Activated T-cell treated with anti-CD3 and anti-CD28 coated beads, Interleukin-2, amount 50 U/mL, for 4 hours (primary cell): ENCODE measurements at regions not wholly inside any gene's neighbourhood (a gene's known extent, or its start where the extent isn't known, plus 50 kb on each side); places are given as distances from the start of the nearest gene placed in this dataset.

ENCODE experiments used
- ATAC-seq, 2 donors: fragments of 200-7000 bp; cut with Tn5 transposase; one replicate each; pipeline ENCODE4 v1.10.0; 2021
- DNase-seq: peaks from one replicate; pipeline ENCODE4 v3.0.0-alpha.2; 2020
- H3K27me3 Mint-ChIP-seq: one replicate; pipeline ENCODE4 v1.8.0; 2021; ENCODE audit warnings: low read depth, mixed read lengths
- H3K36me3 Mint-ChIP-seq: one replicate; pipeline ENCODE4 v1.8.0; 2022; ENCODE audit warnings: mixed read lengths; ENCODE audit not compliant: insufficient read depth
- H3K4me1 Mint-ChIP-seq: one replicate; pipeline ENCODE4 v1.8.0; 2021; ENCODE audit warnings: low read depth, mixed read lengths
- H3K4me3 Mint-ChIP-seq: one replicate; pipeline ENCODE4 v1.8.0; 2021; ENCODE audit warnings: mild to moderate bottlenecking, moderate library complexity, mixed read lengths
- H3K9me3 Mint-ChIP-seq: one replicate; pipeline ENCODE4 v1.8.0; 2021; ENCODE audit warnings: mixed read lengths

GRCh38 chr17:34527908-34528470 lies 51.4 kb upstream of the TMEM132E start:
- H3K36me3 Mint-ChIP-seq = no peaks in the 10 kb centered on the region
- no peaks in the 10 kb centered on the region for H3K9me3 Mint-ChIP-seq
- peaks cover 41% of the 10 kb centered on the region for H3K27me3 Mint-ChIP-seq
- H3K4me1 Mint-ChIP-seq = no peaks in the 10 kb centered on the region
- ATAC-seq (no peak), DNase-seq (no peak)
- no peak overlapping the region for H3K4me3 Mint-ChIP-seq

DNA sequence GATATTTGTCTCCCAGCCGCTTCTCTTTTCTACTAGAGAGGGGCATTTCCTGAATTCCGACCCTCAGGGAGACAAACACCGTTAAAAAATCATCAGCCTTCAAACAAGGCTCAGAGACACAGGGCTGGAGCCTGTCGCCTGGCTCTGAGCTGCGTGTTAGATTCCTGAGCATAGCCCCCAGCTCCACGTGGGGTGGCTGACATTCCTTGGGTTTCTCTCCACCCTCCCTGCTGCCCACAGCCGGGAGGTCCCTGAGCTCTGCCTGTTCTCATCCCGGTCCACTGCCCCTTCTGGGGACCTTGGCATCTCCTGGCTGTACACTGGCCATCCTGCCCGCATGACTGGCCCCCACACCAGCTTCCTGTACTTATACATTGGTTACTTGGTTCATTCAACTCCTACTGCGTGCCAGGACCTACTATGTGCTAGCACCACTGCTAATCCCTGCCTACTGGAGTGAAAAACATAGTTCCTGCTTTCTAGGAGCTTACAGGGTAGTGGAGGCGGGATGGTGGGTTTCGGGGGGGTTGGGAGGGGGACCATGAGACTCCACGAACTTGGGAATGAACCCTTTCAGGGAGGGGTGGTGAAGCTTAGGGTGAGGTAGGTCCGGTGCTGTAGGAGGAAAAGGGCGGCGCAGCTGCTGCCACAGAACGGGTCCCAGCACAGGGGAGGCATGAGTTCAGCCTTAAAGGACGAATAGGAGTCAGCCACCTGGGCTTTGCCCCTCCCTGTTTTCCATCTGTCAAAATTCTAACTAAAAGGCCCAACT lies 52.1 kb upstream of the TMEM132E start:
- H3K27me3 Mint-ChIP-seq = peaks cover 39% of the 10 kb centered on the region
- H3K9me3 Mint-ChIP-seq = no peaks in the 10 kb centered on the region
- H3K36me3 Mint-ChIP-seq = no peaks in the 10 kb centered on the region
- no peak for ATAC-seq
- no peak overlapping the region for H3K4me3 Mint-ChIP-seq
- no peak for DNase-seq
- no peaks in the 10 kb centered on the region for H3K4me1 Mint-ChIP-seq

- Mint-ChIP-seq H3K4me1 (no peaks in the 10 kb centered on the region), H3K27me3 (peaks cover 31% of the 10 kb centered on the region), H3K9me3 (no peaks in the 10 kb centered on the region), H3K36me3 (no peaks in the 10 kb centered on the region), H3K4me3 (no peak overlapping the region)
- DNase-seq (no peak), ATAC-seq (no peak)
Observed at GRCh38 chr17:34525651-34526050, 53.7 kb upstream of the TMEM132E start.

- Mint-ChIP-seq H3K9me3 (no peaks in the 10 kb centered on the region), H3K27me3 (peaks cover 7% of the 10 kb centered on the region), H3K36me3 (no peaks in the 10 kb centered on the region), H3K4me3 (no peak overlapping the region), H3K4me1 (no peaks in the 10 kb centered on the region)
- no peak for DNase-seq
- no peak for ATAC-seq
Observed at GRCh38 chr17:34521955-34522354, 57.4 kb upstream of the TMEM132E start.

DNA sequence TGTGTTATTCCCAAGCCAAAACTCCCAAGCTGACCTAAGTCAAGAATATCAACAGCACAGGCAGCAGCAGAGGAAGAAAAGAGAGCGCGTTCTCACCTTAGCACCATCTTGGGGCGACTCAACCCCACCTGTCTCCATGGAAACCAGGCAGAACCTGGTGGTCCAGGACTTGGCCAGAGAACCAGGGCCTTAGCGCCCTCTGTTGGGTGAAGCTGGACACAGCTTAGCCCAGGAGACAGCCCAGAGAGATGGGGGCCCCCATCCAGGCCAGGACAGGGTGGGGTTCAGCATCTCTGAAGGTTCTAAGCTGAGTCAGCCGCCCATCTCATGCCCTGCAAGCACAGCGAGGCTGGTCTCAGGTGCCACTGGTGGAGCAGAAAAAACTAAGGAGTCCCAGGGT lies 60.1 kb upstream of the TMEM132E start:
- H3K4me1 Mint-ChIP-seq = no peaks in the 10 kb centered on the region
- H3K4me3 Mint-ChIP-seq = no peak overlapping the region
- no peaks in the 10 kb centered on the region for H3K36me3 Mint-ChIP-seq
- no peak for DNase-seq
- ATAC-seq = peak in 1 of 2 donors; percentile 57
- peaks cover 12% of the 10 kb centered on the region for H3K27me3 Mint-ChIP-seq
- no peaks in the 10 kb centered on the region for H3K9me3 Mint-ChIP-seq

DNA sequence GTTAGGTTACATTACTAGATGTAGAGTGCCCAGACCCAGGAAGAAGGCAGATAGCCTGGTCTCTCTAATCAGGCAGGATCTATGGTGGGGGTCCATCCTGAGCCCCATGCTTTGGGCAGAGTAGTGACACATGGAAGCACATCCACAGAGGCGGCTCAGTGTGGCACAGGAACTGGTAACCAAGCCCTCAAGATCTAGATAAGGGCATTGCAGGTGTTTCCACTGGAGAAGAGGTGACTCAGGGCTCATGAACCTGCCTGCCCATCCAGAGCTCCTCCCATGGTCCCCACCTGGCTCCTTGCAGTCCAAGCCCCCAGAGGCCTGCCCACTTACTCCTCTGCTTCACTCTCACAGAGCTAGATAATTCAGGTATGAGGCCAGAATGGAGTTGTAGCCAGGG lies 62.0 kb upstream of the TMEM132E start:
- DNase-seq = no peak
- peaks cover 16% of the 10 kb centered on the region for H3K27me3 Mint-ChIP-seq
- no peaks in the 10 kb centered on the region for H3K9me3 Mint-ChIP-seq
- H3K4me1 Mint-ChIP-seq = no peaks in the 10 kb centered on the region
- no peaks in the 10 kb centered on the region for H3K36me3 Mint-ChIP-seq
- H3K4me3 Mint-ChIP-seq = no peak overlapping the region
- no peak for ATAC-seq

DNA sequence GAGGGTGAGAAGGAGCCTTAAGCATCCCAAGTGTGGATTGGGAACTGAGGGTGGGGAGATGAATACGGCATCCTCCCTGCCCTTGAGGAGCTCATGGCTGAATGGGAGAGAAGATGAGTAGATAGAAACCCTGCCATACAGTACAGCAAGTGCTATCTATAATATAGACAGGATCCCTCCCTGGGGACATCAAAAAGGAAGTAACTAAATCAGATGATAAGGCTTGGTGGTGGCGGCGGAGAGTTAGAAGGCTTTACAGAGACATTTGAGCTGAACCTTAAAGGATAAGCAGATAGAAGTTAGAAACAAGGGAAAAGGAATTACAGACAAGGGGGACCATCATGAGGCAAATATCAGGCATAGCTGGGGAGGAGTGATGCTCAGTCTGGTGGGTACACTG lies 67.5 kb upstream of the TMEM132E start:
- Mint-ChIP-seq H3K4me1 (no peaks in the 10 kb centered on the region), H3K4me3 (no peak overlapping the region), H3K36me3 (no peaks in the 10 kb centered on the region), H3K27me3 (peaks cover 44% of the 10 kb centered on the region), H3K9me3 (no peaks in the 10 kb centered on the region)
- DNase-seq = no peak
- ATAC-seq = no peak

DNA sequence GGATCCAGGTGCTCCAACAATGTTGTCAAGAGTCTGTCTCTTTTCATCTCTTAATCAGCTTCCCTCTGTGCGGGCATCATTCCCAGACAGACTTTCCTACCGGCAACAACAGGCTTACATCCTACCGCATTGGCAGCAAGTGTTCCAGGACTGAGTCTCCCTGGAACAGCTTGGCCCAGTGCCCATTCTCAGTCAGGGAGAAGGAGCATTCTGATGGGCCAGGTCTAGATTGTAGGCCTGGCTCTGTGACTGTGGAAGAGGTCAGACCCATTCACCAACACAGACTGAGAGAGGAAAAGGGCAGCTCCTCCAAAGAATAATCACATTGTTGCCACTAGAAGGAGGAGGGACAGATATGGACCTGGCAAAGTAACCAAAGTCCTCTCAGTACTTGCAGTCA lies 68.1 kb upstream of the TMEM132E start:
- Mint-ChIP-seq H3K36me3 (no peaks in the 10 kb centered on the region), H3K9me3 (no peaks in the 10 kb centered on the region), H3K27me3 (peaks cover 48% of the 10 kb centered on the region), H3K4me3 (no peak overlapping the region), H3K4me1 (no peaks in the 10 kb centered on the region)
- no peak for ATAC-seq
- DNase-seq = no peak

DNA sequence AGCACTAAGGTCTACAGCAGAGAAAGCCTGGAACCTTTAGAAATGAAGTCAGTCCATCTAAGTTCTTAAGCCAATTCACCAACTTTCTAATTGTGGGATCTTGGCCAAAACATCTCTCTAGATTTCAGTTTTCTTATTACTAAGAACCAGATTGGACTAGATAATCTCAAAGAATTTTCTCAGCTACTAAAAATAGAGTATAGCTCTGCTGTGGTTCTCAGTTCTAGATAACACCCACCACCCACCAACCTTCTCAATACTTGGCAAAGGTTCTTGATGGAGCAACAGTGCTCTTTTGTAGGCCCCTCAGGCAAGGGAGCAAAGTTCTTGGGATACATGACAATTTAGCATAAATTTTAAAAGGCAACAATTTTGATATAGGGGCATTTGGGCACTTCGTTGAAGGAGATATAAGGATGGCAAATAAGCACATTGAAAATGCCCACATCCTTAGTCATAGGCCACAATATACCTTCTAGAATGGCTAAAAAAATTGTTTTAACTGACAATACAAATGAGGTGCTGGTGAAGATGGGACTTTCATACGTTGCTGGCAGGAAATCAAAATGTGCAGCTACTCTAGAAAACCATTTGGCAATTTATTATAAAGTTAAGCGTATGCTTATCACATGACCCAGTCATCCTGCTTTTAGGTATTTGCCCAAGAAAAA lies 74.4 kb upstream of the TMEM132E start:
- DNase-seq (no peak), ATAC-seq (no peak)
- Mint-ChIP-seq H3K27me3 (peaks cover 52% of the 10 kb centered on the region), H3K4me3 (no peak overlapping the region), H3K4me1 (no peaks in the 10 kb centered on the region), H3K36me3 (no peaks in the 10 kb centered on the region), H3K9me3 (no peaks in the 10 kb centered on the region)

- H3K4me1 Mint-ChIP-seq = no peaks in the 10 kb centered on the region
- no peak overlapping the region for H3K4me3 Mint-ChIP-seq
- H3K36me3 Mint-ChIP-seq = no peaks in the 10 kb centered on the region
- peaks cover 47% of the 10 kb centered on the region for H3K27me3 Mint-ChIP-seq
- ATAC-seq (no peak), DNase-seq (no peak)
- no peaks in the 10 kb centered on the region for H3K9me3 Mint-ChIP-seq
Observed at GRCh38 chr17:34503528-34504195, 75.7 kb upstream of the TMEM132E start.

DNA sequence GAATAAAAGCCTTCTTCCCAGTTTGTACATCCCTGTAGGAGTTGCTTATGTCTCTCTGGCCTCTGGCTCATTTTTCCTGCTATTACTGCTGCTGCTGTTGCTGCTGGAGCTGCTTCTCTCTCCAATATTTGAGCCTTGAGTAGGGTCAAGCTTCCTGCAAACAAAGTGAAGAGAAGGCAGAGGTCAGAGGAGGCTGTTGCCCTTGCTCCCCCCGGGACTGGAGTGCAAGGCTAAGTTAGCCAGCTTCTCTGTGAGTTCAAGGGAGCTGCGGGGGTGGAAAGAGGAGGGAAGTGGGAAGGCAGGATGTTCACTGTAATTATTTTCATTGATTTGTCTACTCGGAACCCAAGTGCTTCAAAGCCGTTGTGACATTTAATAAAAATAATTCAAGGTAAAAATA lies 77.0 kb upstream of the TMEM132E start:
- Mint-ChIP-seq H3K9me3 (no peaks in the 10 kb centered on the region), H3K36me3 (no peaks in the 10 kb centered on the region)
- ATAC-seq = no peak

DNA sequence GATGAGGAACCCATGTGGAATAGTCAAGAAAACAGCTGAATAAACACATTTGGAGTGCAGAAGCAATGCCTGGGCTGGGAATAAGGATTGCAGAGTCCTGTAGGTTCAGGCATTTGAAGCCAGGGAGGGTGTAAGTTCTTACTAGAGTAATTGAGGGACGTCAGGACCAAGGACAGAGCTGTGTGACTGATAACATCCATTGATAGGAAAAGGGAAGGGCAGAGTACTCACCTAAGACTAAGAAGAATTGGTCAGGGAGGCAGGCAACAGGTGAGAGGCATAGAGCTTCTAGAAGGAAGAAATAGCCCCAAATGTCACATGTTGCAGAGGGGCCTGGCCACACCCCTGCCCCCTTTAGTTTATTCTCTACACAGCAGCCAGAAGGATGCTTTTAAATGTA lies 79.8 kb upstream of the TMEM132E start:
- Mint-ChIP-seq H3K27me3 (peaks cover 18% of the 10 kb centered on the region), H3K9me3 (no peaks in the 10 kb centered on the region), H3K36me3 (no peaks in the 10 kb centered on the region), H3K4me1 (no peaks in the 10 kb centered on the region), H3K4me3 (no peak overlapping the region)
- DNase-seq (no peak), ATAC-seq (no peak)

More for the DNA sequence above, 77.0 kb upstream of the TMEM132E start:
- H3K4me3 Mint-ChIP-seq = no peak overlapping the region
- H3K4me1 Mint-ChIP-seq = no peaks in the 10 kb centered on the region
- DNase-seq = no peak
- peaks cover 36% of the 10 kb centered on the region for H3K27me3 Mint-ChIP-seq

DNA sequence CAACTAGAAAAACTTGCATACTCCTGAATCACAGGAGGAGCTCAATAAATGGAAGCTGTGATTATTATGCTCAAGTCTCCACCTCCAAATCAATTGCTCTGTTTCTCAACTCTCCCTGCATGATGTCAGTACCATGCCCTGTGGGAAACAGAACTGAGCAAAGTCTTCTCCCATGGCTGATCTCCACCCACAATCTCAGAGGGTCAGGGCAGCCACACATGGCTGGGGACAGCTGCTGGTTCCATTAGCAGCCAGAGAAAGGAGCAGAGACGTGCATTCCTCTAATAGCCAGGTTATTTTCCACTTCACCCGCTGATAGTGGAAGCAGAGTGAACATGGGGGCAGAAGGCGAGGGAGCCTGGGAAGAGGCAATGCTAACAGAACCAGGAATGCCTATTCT lies 85.5 kb upstream of the TMEM132E start:
- H3K4me1 Mint-ChIP-seq = no peaks in the 10 kb centered on the region
- H3K4me3 Mint-ChIP-seq = no peak overlapping the region
- no peak for ATAC-seq
- peaks cover 18% of the 10 kb centered on the region for H3K27me3 Mint-ChIP-seq
- H3K36me3 Mint-ChIP-seq = no peaks in the 10 kb centered on the region
- H3K9me3 Mint-ChIP-seq = no peaks in the 10 kb centered on the region
- DNase-seq = no peak

DNA sequence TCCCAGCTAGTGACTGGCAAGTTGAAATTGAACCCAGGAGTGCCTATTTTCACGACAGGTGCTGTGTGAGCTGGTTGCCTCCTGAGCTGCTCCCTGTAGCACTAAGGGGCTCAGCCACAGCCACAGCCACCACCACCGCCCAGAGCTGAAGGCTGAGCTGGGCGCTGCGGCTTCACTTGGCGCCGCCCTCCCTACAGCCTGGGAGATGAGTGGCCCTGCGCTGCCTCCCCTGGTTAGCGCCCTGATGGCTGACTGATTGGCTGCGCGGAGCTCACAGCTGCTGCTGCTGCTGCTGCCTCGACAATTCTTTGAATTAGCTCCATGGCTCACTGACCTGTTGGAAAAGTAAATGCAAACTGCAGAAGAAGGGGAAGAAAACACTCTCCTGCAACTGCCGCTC lies 91.8 kb upstream of the TMEM132E start:
- H3K27me3 Mint-ChIP-seq = peaks cover 34% of the 10 kb centered on the region
- H3K36me3 Mint-ChIP-seq = no peaks in the 10 kb centered on the region
- DNase-seq = no peak
- no peaks in the 10 kb centered on the region for H3K9me3 Mint-ChIP-seq
- no peak for ATAC-seq
- no peaks in the 10 kb centered on the region for H3K4me1 Mint-ChIP-seq
- no peak overlapping the region for H3K4me3 Mint-ChIP-seq
